ENCODE measurements at regions not wholly inside any gene's neighbourhood (a gene's known extent, or its start where the extent isn't known, plus 50 kb on each side); places are given as distances from the start of the nearest gene placed in this dataset.
A peak's percentile ranks its signal among the peaks of the same experiment; 100 is the strongest.

GRCh38 chr1:98054786-98055185 lies 134.0 kb upstream of the DPYD start:
- DNase-seq (ENCODE audit: extremely low read depth, low read depth) = no peak
- TF ChIP-seq, protein P1, sequence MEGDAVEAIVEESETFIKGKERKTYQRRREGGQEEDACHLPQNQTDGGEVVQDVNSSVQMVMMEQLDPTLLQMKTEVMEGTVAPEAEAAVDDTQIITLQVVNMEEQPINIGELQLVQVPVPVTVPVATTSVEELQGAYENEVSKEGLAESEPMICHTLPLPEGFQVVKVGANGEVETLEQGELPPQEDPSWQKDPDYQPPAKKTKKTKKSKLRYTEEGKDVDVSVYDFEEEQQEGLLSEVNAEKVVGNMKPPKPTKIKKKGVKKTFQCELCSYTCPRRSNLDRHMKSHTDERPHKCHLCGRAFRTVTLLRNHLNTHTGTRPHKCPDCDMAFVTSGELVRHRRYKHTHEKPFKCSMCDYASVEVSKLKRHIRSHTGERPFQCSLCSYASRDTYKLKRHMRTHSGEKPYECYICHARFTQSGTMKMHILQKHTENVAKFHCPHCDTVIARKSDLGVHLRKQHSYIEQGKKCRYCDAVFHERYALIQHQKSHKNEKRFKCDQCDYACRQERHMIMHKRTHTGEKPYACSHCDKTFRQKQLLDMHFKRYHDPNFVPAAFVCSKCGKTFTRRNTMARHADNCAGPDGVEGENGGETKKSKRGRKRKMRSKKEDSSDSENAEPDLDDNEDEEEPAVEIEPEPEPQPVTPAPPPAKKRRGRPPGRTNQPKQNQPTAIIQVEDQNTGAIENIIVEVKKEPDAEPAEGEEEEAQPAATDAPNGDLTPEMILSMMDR (IDR thresholded peaks at IDR 0.05; ENCODE audit: low read depth, low read length) = no peak

GRCh38 chr1:98054367-98054701 lies 133.5 kb upstream of the DPYD start:
- no peak for DNase-seq (ENCODE audit: extremely low read depth, low read depth)
- TF ChIP-seq, protein P1 (IDR thresholded peaks at IDR 0.05; ENCODE audit: low read depth, low read length) = no peak

DNA sequence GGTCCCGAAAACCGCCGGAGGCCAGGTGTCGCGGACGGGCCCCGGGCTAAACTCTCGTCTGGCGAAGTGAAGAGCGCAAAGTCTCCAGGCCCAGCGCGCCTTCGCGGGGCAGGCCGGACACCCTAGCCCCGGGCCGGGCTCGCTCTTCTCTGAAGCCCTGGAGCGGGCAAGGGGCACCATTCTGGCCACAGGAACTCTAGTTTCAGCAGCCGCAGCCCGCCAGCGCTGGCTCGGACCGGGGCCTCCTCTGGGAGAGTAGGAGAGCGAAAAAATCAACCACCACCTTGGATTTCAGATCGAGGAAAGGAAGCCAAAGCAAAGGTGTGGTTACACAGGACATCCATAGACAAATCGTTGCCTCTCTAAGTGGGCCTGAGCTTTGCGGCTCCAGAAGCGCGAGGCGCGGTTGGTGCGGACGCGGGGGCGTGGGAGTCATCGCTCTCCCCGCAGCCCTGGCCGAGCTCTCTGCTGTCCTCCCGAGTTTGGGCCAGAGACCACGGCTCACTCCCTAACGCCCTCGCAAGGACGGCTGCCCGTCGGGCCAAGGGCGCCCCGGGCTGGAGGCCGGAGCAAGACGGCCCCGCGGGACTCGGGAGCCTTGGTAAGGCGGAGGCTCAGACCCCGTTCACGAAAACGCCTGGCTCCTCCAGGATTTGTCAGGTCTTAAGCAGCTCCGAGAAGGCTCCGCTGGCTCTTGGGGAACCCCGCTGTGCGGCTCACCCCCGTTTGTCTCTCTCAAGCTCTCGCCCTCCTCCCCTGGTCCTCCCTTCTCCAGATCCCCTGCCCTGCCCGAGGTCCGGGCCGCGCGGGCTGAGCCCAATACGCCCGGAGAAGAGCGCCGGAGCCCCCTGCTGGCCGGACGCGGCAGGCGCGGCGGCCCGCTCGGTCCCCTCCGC lies 132.9 kb upstream of the DPYD start:
- no peak for DNase-seq (ENCODE audit: extremely low read depth, low read depth)
- TF ChIP-seq, protein P1 (IDR thresholded peaks at IDR 0.05; ENCODE audit: low read depth, low read length) = peak; percentile 48

GRCh38 chr1:98051065-98051675 lies 130.3 kb upstream of the DPYD start:
- peak; percentile 54 for DNase-seq (ENCODE audit: extremely low read depth, low read depth)

GRCh38 chr1:98049370-98050135 lies 128.7 kb upstream of the DPYD start:
- TF ChIP-seq, protein P1 (IDR thresholded peaks at IDR 0.05; ENCODE audit: low read depth, low read length) = no peak
- no peak for DNase-seq (ENCODE audit: extremely low read depth, low read depth)

More at GRCh38 chr1:98051065-98051675, 130.3 kb upstream of the DPYD start:
- TF ChIP-seq, protein P1 (IDR thresholded peaks at IDR 0.05; ENCODE audit: low read depth, low read length) = peak; percentile 95

GRCh38 chr1:98048751-98049325 lies 128.0 kb upstream of the DPYD start:
- DNase-seq (ENCODE audit: extremely low read depth, low read depth) = no peak
- TF ChIP-seq, protein P1 (IDR thresholded peaks at IDR 0.05; ENCODE audit: low read depth, low read length) = no peak
